GM12872 (cell line): ENCODE measurements at regions not wholly inside any gene's neighbourhood (a gene's known extent, or its start where the extent isn't known, plus 50 kb on each side); places are given as distances from the start of the nearest gene placed in this dataset.

Source experiments
- CTCF ChIP-seq: IDR thresholded peaks from 3 replicates; pipeline ENCODE4 v1.5.1; 2011; ENCODE audit warnings: low read depth, mild to moderate bottlenecking, low read length, moderate library complexity; ENCODE audit not compliant: insufficient read depth

GRCh38 chr7:119996634-119997033 lies 276.3 kb upstream of the KCND2 start:
- no peak for TF ChIP-seq CTCF

GRCh38 chr7:119999738-120000475 lies 273.1 kb upstream of the KCND2 start:
- no peak for TF ChIP-seq CTCF

GRCh38 chr7:120005720-120006119 lies 267.3 kb upstream of the KCND2 start:
- no peak for TF ChIP-seq CTCF

GRCh38 chr7:120014925-120015465 lies 258.0 kb upstream of the KCND2 start:
- no peak for TF ChIP-seq CTCF

GRCh38 chr7:120021085-120021484 lies 251.9 kb upstream of the KCND2 start:
- no peak for TF ChIP-seq CTCF

GRCh38 chr7:120023494-120024167 lies 249.3 kb upstream of the KCND2 start:
- TF ChIP-seq CTCF, result no peak

- no peak for TF ChIP-seq CTCF
Measured at GRCh38 chr7:120028636-120029035, 244.3 kb upstream of the KCND2 start.
